ENCODE measurements at regions not wholly inside any gene's neighbourhood (a gene's known extent, or its start where the extent isn't known, plus 50 kb on each side); places are given as distances from the start of the nearest gene placed in this dataset.

DNA sequence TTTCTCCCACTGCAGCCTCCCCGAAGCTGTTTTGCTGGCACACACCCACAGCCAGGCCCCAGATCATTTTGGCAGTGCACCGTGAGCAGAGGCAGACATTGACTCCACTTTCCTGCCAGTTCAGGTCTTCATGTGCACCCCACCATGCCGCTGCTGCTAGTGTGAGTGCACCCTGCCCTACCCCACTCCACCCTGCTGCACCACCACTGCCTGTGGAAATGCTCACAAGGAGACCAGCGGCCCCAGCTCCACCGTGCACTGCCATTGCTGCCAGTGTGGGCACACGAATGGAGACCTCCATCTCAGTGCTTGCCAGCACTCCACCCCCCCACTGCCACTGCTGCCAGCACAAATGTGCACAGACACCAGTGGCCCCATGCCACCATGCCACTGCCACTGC lies 277.6 kb upstream of the ZC4H2 start:
- TF ChIP-seq, protein P1, sequence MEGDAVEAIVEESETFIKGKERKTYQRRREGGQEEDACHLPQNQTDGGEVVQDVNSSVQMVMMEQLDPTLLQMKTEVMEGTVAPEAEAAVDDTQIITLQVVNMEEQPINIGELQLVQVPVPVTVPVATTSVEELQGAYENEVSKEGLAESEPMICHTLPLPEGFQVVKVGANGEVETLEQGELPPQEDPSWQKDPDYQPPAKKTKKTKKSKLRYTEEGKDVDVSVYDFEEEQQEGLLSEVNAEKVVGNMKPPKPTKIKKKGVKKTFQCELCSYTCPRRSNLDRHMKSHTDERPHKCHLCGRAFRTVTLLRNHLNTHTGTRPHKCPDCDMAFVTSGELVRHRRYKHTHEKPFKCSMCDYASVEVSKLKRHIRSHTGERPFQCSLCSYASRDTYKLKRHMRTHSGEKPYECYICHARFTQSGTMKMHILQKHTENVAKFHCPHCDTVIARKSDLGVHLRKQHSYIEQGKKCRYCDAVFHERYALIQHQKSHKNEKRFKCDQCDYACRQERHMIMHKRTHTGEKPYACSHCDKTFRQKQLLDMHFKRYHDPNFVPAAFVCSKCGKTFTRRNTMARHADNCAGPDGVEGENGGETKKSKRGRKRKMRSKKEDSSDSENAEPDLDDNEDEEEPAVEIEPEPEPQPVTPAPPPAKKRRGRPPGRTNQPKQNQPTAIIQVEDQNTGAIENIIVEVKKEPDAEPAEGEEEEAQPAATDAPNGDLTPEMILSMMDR (IDR thresholded peaks at IDR 0.05 in 4 of 5, conservative IDR thresholded peaks at IDR 0.05 in 1 of 5): no peak
- no peak for TF ChIP-seq POLR2A (IDR thresholded peaks at IDR 0.05)

All from gastrocnemius medialis (tissue), 4 donors.